GM21390 (cell line): ENCODE measurements at regions not wholly inside any gene's neighbourhood (a gene's known extent, or its start where the extent isn't known, plus 50 kb on each side); places are given as distances from the start of the nearest gene placed in this dataset.
"Not testable (repeated sequence)": the region's sequence is repeated elsewhere in the genome, so short reads cannot be mapped to it uniquely, and the experiment has no call there.

Experiments used
- ATAC-seq: cut with Tn5 transposase; IDR thresholded peaks from one replicate; pipeline ENCODE4 v1.9.1; 2021; ENCODE audit not compliant: unreplicated experiment

GRCh38 chr7:73176813-73177212 is 91.0 kb upstream of the SPDYE9 start:
- not testable (repeated sequence) for ATAC-seq

GRCh38 chr7:73175322-73175721 is 89.5 kb upstream of the SPDYE9 start:
- ATAC-seq: not testable (repeated sequence)

- not testable (repeated sequence) for ATAC-seq
These were observed 85.1 kb upstream of the SPDYE9 start for GRCh38 chr7:73170902-73171301.

GRCh38 chr7:73170415-73170814 is 84.6 kb upstream of the SPDYE9 start:
- not testable (repeated sequence) for ATAC-seq

GRCh38 chr7:73166152-73166551 is 80.3 kb upstream of the SPDYE9 start:
- ATAC-seq: not testable (repeated sequence)

GRCh38 chr7:73162680-73163079 is 76.8 kb upstream of the SPDYE9 start:
- ATAC-seq: not testable (repeated sequence)

- ATAC-seq: not testable (repeated sequence)
These were observed 75.9 kb upstream of the SPDYE9 start for GRCh38 chr7:73161727-73162126.

- not testable (repeated sequence) for ATAC-seq
These were observed 71.4 kb upstream of the SPDYE9 start for GRCh38 chr7:73157169-73157661.

GRCh38 chr7:73156510-73157168 is 70.8 kb upstream of the SPDYE9 start:
- ATAC-seq: not testable (repeated sequence)

- peak; percentile 88 for ATAC-seq
These were observed 68.8 kb upstream of the SPDYE9 start for GRCh38 chr7:73154586-73155038.

- ATAC-seq: not testable (repeated sequence)
These were observed 68.2 kb upstream of the SPDYE9 start for GRCh38 chr7:73153921-73154585.

- ATAC-seq: not testable (repeated sequence)
These were observed 62.7 kb upstream of the SPDYE9 start for GRCh38 chr7:73148570-73148969.

- not testable (repeated sequence) for ATAC-seq
These were observed 61.8 kb upstream of the SPDYE9 start for GRCh38 chr7:73147681-73148080.

GRCh38 chr7:73143993-73144392 is 58.2 kb upstream of the SPDYE9 start:
- not testable (repeated sequence) for ATAC-seq

- ATAC-seq: not testable (repeated sequence)
These were observed 52.1 kb upstream of the SPDYE9 start for GRCh38 chr7:73137922-73138321.
